Bronchial epithelial cell (primary cell): ENCODE measurements at regions not wholly inside any gene's neighbourhood (a gene's known extent, or its start where the extent isn't known, plus 50 kb on each side); places are given as distances from the start of the nearest gene placed in this dataset.
A peak's percentile ranks its signal among the peaks of the same experiment; 100 is the strongest.

Experiments
- DNase-seq: peaks from one replicate; pipeline ENCODE4 v3.0.0-alpha.2; 2010; ENCODE audit warnings: low read depth
- FAIRE-seq: peaks from 2 replicates; lab custom pipeline; 2011; peaks lifted over from hg19 to GRCh38; lab: Jason Lieb, UNC
- H3K27me3 ChIP-seq: 2 replicates; pipeline ENCODE4 v1.5.1; 2011; ENCODE audit warnings: low read length; ENCODE audit not compliant: control insufficient read depth, insufficient read depth
- H3K36me3 ChIP-seq: 2 replicates; pipeline ENCODE4 v1.5.1; 2011; ENCODE audit warnings: low read length; ENCODE audit not compliant: control insufficient read depth, insufficient read depth
- H3K4me3 ChIP-seq: 2 replicates; pipeline ENCODE4 v1.5.1; 2011; ENCODE audit warnings: mild to moderate bottlenecking, low read depth, low read length, control low read depth
- TF ChIP-seq, protein P1 (sequence below): IDR thresholded peaks from 2 replicates; pipeline ENCODE4 v1.5.1; 2011; ENCODE audit warnings: mild to moderate bottlenecking, moderate library complexity, low read length, control low read depth, inconsistent platforms; ENCODE audit not compliant: insufficient read depth, severe bottlenecking

DNA sequence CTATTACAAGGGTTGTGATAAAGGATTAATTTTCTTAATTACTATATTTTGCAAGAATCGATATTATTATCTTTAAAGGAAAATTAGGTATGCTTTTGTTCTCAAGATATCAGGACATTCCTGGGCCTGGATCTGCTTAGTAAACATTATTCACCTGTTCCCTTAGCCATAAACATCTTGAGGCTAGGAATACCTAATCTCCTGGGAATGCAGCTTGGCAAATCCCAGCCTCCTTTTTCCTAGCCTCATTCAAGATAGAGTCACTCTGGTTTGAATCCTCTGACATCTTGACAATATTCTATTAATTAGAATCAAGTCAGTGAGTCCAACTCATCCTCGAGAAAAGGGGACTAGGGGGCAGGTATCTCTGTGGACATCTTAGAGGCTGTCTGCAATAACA lies 327.1 kb downstream of the STIM2 start:
- no peaks in the 10 kb centered on the region for H3K27me3 ChIP-seq
- TF ChIP-seq, protein P1, sequence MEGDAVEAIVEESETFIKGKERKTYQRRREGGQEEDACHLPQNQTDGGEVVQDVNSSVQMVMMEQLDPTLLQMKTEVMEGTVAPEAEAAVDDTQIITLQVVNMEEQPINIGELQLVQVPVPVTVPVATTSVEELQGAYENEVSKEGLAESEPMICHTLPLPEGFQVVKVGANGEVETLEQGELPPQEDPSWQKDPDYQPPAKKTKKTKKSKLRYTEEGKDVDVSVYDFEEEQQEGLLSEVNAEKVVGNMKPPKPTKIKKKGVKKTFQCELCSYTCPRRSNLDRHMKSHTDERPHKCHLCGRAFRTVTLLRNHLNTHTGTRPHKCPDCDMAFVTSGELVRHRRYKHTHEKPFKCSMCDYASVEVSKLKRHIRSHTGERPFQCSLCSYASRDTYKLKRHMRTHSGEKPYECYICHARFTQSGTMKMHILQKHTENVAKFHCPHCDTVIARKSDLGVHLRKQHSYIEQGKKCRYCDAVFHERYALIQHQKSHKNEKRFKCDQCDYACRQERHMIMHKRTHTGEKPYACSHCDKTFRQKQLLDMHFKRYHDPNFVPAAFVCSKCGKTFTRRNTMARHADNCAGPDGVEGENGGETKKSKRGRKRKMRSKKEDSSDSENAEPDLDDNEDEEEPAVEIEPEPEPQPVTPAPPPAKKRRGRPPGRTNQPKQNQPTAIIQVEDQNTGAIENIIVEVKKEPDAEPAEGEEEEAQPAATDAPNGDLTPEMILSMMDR, result no peak
- DNase-seq (peak; percentile 11), FAIRE-seq (no peak)
- no peak overlapping the region for H3K4me3 ChIP-seq
- no peaks in the 10 kb centered on the region for H3K36me3 ChIP-seq

DNA sequence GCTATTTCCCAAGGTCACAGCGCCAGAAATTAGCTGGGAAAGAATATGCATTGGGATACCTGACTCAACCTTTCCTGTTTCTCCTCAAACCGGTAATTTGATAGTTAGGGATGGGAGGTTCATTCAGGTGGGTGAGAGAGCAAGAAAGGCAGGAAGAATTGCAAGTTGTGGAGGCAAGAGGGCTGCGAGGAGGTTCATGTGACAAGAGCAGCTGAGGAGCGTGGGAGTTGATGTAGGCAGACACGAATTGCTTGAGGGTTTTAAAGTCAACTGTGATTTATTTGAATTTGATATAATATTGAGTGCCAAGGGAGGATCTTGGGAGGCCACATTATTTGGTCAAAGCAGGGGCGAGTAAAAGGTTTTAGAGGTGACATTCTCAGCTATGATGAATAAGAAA lies 329.0 kb downstream of the STIM2 start:
- DNase-seq (no peak), FAIRE-seq (no peak)
- H3K27me3 ChIP-seq, result no peaks in the 10 kb centered on the region
- TF ChIP-seq, protein P1, result no peak
- H3K4me3 ChIP-seq, result no peak overlapping the region
- H3K36me3 ChIP-seq, result no peaks in the 10 kb centered on the region

DNA sequence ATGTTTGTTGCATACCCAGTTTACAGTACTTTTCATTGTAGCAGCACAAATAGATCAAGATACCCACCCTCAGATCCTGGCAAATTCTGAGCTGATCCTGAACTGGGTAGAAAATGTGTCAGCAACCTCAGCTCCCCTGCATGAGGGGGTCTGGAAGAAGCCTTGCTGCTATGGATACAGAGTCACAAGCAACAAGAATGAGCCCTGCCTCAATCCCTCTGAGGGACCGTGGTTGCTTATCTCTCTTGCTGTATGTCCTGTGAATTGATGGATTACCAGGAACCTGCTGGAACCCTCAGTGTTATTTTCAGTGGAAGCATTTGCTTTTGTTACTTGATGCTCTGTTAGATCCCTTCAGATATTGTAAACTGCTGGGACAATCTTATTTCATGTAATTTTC lies 331.0 kb downstream of the STIM2 start:
- Histone ChIP-seq H3K4me3 (no peak overlapping the region), H3K36me3 (no peaks in the 10 kb centered on the region), H3K27me3 (no peaks in the 10 kb centered on the region)
- no peak for DNase-seq
- FAIRE-seq, result no peak
- TF ChIP-seq, protein P1, result no peak

DNA sequence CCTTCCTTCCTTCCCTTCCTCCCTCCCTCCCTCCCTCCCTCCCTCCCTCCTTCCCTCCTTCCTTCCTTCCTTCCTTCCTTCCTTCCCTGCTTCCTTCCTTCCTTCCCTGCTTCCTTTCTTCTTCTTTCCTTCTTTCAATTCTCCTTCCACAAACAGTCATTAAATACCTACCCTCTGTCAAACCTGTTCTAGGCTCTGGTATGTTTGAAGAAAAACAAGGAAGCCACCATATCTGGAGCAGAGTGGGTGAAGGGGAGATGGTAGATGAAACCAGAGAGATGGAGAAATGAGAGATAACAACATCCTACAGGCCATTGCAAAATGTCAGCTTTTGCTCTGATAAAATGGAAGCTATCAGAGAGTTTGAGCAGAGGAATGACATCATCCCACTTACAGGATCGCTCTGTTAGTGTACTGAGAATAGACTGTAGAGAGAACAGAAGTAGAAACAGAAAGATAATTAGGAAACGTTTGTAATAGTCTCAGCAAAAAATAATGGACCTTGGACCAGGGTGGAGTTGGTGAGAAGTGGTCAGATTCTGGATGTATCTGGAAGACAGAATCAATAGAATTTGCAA lies 334.0 kb downstream of the STIM2 start:
- no peak overlapping the region for H3K4me3 ChIP-seq
- FAIRE-seq (no peak), DNase-seq (no peak)
- no peaks in the 10 kb centered on the region for H3K36me3 ChIP-seq
- TF ChIP-seq, protein P1, result no peak
- H3K27me3 ChIP-seq, result no peaks in the 10 kb centered on the region

DNA sequence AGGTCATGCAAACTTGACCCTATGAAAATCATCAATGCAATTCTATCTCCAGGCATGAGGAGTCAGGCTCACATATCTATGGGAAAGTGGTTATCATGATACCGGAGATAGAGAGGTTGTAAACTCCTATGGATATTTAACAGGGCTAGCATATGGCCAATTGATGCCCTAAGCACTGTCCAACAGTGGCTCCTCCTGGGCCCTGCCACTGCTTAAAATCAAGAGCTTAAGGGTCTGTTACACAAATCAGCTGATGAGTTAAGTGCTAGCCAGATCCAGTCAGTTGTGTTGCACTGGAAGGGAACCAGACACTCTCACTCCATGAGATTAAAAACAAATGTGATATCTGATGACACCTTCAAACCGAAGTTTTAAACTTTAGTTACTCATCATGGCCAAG lies 337.6 kb downstream of the STIM2 start:
- H3K36me3 ChIP-seq, result no peaks in the 10 kb centered on the region
- TF ChIP-seq, protein P1, result no peak
- DNase-seq (no peak), FAIRE-seq (no peak)
- no peak overlapping the region for H3K4me3 ChIP-seq
- no peaks in the 10 kb centered on the region for H3K27me3 ChIP-seq

DNA sequence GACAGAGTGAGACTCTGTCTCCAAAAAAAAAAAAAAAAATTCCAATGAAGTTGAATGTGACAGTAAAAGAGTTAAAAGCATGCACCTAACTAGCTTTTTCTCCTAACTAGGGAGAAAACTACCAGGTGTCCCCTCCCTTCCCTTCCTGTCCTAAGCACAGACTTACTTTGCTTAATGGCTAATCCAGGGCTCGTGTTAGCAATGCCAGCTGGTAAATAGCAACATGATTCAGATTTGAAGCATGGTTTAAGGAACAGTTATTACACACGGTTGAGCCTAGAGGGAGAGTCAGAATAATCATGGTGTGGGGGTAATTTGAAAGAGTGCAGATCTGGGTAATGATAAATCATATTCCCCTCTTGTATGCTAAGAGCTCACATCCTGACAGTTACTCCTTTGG lies 338.3 kb downstream of the STIM2 start:
- Histone ChIP-seq H3K4me3 (no peak overlapping the region), H3K36me3 (no peaks in the 10 kb centered on the region), H3K27me3 (no peaks in the 10 kb centered on the region)
- no peak for DNase-seq
- FAIRE-seq, result no peak
- TF ChIP-seq, protein P1, result no peak
